ENCODE measurements at regions not wholly inside any gene's neighbourhood (a gene's known extent, or its start where the extent isn't known, plus 50 kb on each side); places are given as distances from the start of the nearest gene placed in this dataset.

GRCh38 chr7:94856643-94857042 is 50.8 kb upstream of the PPP1R9A start:
- DNase-seq (ENCODE audit: low read depth, low spot score) = no peak

More at GRCh38 chr7:94856643-94857042, 50.8 kb upstream of the PPP1R9A start:
- no peaks in the 10 kb centered on the region for H3K27me3 ChIP-seq (ENCODE audit: control insufficient read depth, insufficient read depth, low read length)
- in situ Hi-C loops (cut with HindIII; ENCODE audit: low pct_unique_long_range_greater_than_20kb, low sequenced_read_pairs) (no loop called here), intact Hi-C loops (cut with micrococcal nuclease; ENCODE audit: unreplicated experiment) (no loop called here)
- H3K9me3 ChIP-seq (ENCODE audit: control insufficient read depth, insufficient read depth, low read depth, low read length) = no peaks in the 10 kb centered on the region
- H3K36me3 ChIP-seq (ENCODE audit: control insufficient read depth, insufficient read depth, low read length) = no peaks in the 10 kb centered on the region
- no peak for ATAC-seq
- TF ChIP-seq CTCF (IDR thresholded peaks at IDR 0.05) (no peak), REST (IDR thresholded peaks at IDR 0.05; ENCODE audit: insufficient read depth in 1 of 2, low read depth in 2 of 2, low read length in 1 of 2) (no peak), POLR2AphosphoS5 (IDR thresholded peaks at IDR 0.05; ENCODE audit: low read depth, low read length) (no peak), SIN3A (IDR thresholded peaks at IDR 0.05; ENCODE audit: borderline replicate concordance, insufficient read depth, low read depth, low read length) (no peak), TCF7L2 (IDR thresholded peaks at IDR 0.05; ENCODE audit: low read depth, low read length) (no peak)
- ChIA-PET POLR2A (no interaction called here), CTCF (no interaction called here)
- H3K27ac ChIP-seq (ENCODE audit: low read length) = no peak overlapping the region
- no peak overlapping the region for H3K4me3 ChIP-seq (ENCODE audit: low read depth in 2 of 2, low read length in 2 of 2)
- BruUV-seq (replicated peaks) = no TSS peak
- no peaks in the 10 kb centered on the region for H3K4me1 ChIP-seq (ENCODE audit: control insufficient read depth, insufficient read depth, low read length)
